IMR-90 (cell line): ENCODE measurements at regions not wholly inside any gene's neighbourhood (a gene's known extent, or its start where the extent isn't known, plus 50 kb on each side); places are given as distances from the start of the nearest gene placed in this dataset.

Source experiments
- ATAC-seq: fragments of 200-7000 bp; cut with Tn5 transposase; 2 replicates; pipeline ENCODE4 v1.9.1; 2020; ENCODE audit warnings: low read depth, mild to moderate bottlenecking, moderate library complexity
- BruUV-seq: library from RNA; stranded (reverse); fragments of 400-500 nt; replicated peaks from 2 replicates; lab custom pipeline; 2021; lab: Mats Ljungman, UMichigan
- CTCF ChIA-PET: fragments of 300-600 bp; formaldehyde crosslinking; extraction: SDS; loops from one replicate; lab custom pipeline; 2021; ENCODE audit warnings: antibody characterized with exemption; lab: Yijun Ruan, JAX
- POLR2A ChIA-PET: fragments of 300-600 bp; sonication (Branson Sonifier 250); formaldehyde crosslinking; loops from one replicate; lab custom pipeline; 2022; ENCODE audit warnings: antibody characterized with exemption; ENCODE audit not compliant: unreplicated experiment; lab: Charles Lee
- DNase-seq: peaks from one replicate; pipeline ENCODE4 v3.0.0; 2013
- H2AFZ ChIP-seq: replicated peaks from 2 replicates; pipeline ENCODE3; 2013; ENCODE audit warnings: low read length, mild to moderate bottlenecking; ENCODE audit not compliant: poor library complexity
- H2AK5ac ChIP-seq: 2 replicates; pipeline ENCODE4 v1.6.1; 2013; ENCODE audit warnings: low read depth, low read length, inconsistent platforms
- H2AK9ac ChIP-seq: replicated peaks from 2 replicates; pipeline ENCODE3; 2013; ENCODE audit warnings: mild to moderate bottlenecking, low read depth, low read length, moderate library complexity; ENCODE audit not compliant: poor library complexity
- H2BK120ac ChIP-seq: 2 replicates; pipeline ENCODE4 v1.6.1; 2013; ENCODE audit warnings: low read depth, low read length, inconsistent platforms
- H2BK15ac ChIP-seq: 3 replicates; pipeline ENCODE4 v1.6.1; 2013; ENCODE audit warnings: low read depth, low read length, inconsistent platforms
- H2BK20ac ChIP-seq: 2 replicates; pipeline ENCODE4 v1.6.1; 2013; ENCODE audit warnings: low read depth, mild to moderate bottlenecking, inconsistent platforms, low read length, moderate library complexity
- H2BK5ac ChIP-seq: 2 replicates; pipeline ENCODE4 v1.6.1; 2013; ENCODE audit warnings: mild to moderate bottlenecking, low read depth, low read length, inconsistent platforms; ENCODE audit not compliant: poor library complexity, severe bottlenecking
- H3K14ac ChIP-seq: replicated peaks from 2 replicates; pipeline ENCODE4 v1.6.1; 2013; ENCODE audit warnings: low read depth, low read length, inconsistent platforms
- H3K18ac ChIP-seq: 2 replicates; pipeline ENCODE4 v1.6.1; 2013; ENCODE audit warnings: low read depth, low read length, control low read depth
- H3K23ac ChIP-seq: 2 replicates; pipeline ENCODE4 v1.6.1; 2013; ENCODE audit warnings: low read depth, low read length, inconsistent platforms
- H3K27ac ChIP-seq: 2 replicates; pipeline ENCODE4 v1.5.1; 2013; ENCODE audit warnings: mild to moderate bottlenecking, control low read depth, low read length; ENCODE audit not compliant: insufficient read depth
- H3K27me3 ChIP-seq: 2 replicates; pipeline ENCODE4 v1.6.1; 2013; ENCODE audit warnings: low read length; ENCODE audit not compliant: control insufficient read depth, insufficient read depth
- H3K36me3 ChIP-seq: 2 replicates; pipeline ENCODE4 v1.6.1; 2013; ENCODE audit warnings: low read length, mixed read lengths; ENCODE audit not compliant: control insufficient read depth, insufficient read depth
- H3K4ac ChIP-seq: 2 replicates; pipeline ENCODE4 v1.6.1; 2013; ENCODE audit warnings: low read depth, low read length, inconsistent platforms
- H3K4me1 ChIP-seq: 2 replicates; pipeline ENCODE4 v1.6.1; 2013; ENCODE audit warnings: low read length, mixed read lengths; ENCODE audit not compliant: control insufficient read depth, insufficient read depth
- H3K4me2 ChIP-seq: 2 replicates; pipeline ENCODE4 v1.6.1; 2013; ENCODE audit warnings: low read depth, mild to moderate bottlenecking, control low read depth, low read length, moderate library complexity
- H3K4me3 ChIP-seq: 2 replicates; pipeline ENCODE4 v1.5.1; 2013; ENCODE audit warnings: low read depth, mild to moderate bottlenecking, control low read depth, low read length, moderate library complexity; ENCODE audit not compliant: insufficient read depth
- H3K56ac ChIP-seq: 2 replicates; pipeline ENCODE4 v1.6.1; 2013; ENCODE audit warnings: low read length, inconsistent platforms; ENCODE audit not compliant: insufficient read depth; ENCODE audit errors: extremely low read depth
- H3K79me1 ChIP-seq, 2 experiments: 2 replicates each; pipeline ENCODE4 v1.6.1; 2013; ENCODE audit warnings: low read length in 2 of 2, inconsistent platforms in 1 of 2, low read depth in 1 of 2
- H3K9ac ChIP-seq: 2 replicates; pipeline ENCODE4 v1.6.1; 2013; ENCODE audit warnings: low read depth, low read length, control low read depth
- H3K9me1 ChIP-seq: 2 replicates; pipeline ENCODE4 v1.6.1; 2013; ENCODE audit warnings: low read length, inconsistent platforms; ENCODE audit not compliant: insufficient read depth
- H3K9me3 ChIP-seq: 2 replicates; pipeline ENCODE4 v1.6.1; 2013; ENCODE audit warnings: low read length; ENCODE audit not compliant: control insufficient read depth, insufficient read depth
- H4K20me1 ChIP-seq: 2 replicates; pipeline ENCODE4 v1.6.1; 2013; ENCODE audit warnings: low read length, inconsistent platforms; ENCODE audit not compliant: insufficient read depth
- H4K5ac ChIP-seq: 2 replicates; pipeline ENCODE4 v1.6.1; 2013; ENCODE audit warnings: mild to moderate bottlenecking, low read depth, low read length, control low read depth
- H4K8ac ChIP-seq, 2 experiments: 2 replicates each; pipeline ENCODE4 v1.6.1; 2013; ENCODE audit warnings: low read depth in 2 of 2, low read length in 2 of 2, control low read depth in 1 of 2, inconsistent platforms in 1 of 2
- H4K91ac ChIP-seq: 2 replicates; pipeline ENCODE4 v1.6.1; 2013; ENCODE audit warnings: low read depth, low read length, inconsistent platforms; ENCODE audit not compliant: insufficient read depth
- BHLHE40 ChIP-seq: fragments of 150-350 bp; IDR thresholded peaks from 2 replicates; pipeline ENCODE4 v1.6.1; 2016; ENCODE audit warnings: mild to moderate bottlenecking, low read depth, low read length
- CEBPB ChIP-seq: IDR thresholded peaks from 2 replicates; pipeline ENCODE4 v1.6.1; 2012; ENCODE audit warnings: low read depth, low read length, improper control_type of control experiment
- CHD1 ChIP-seq: IDR thresholded peaks from 2 replicates; pipeline ENCODE4 v1.6.1; 2012; ENCODE audit warnings: low read depth, low read length, improper control_type of control experiment
- ELK1 ChIP-seq: fragments of 150-350 bp; IDR thresholded peaks from 2 replicates; pipeline ENCODE4 v1.6.1; 2016; ENCODE audit warnings: low read depth, mild to moderate bottlenecking, low read length, moderate library complexity, borderline replicate concordance
- FOS ChIP-seq: fragments of 150-350 bp; IDR thresholded peaks from 2 replicates; pipeline ENCODE4 v1.6.1; 2016; ENCODE audit warnings: low read depth, low read length
- MAFK ChIP-seq: IDR thresholded peaks from 2 replicates; pipeline ENCODE4 v1.6.1; 2012; ENCODE audit warnings: low read depth, low read length, improper control_type of control experiment
- MAZ ChIP-seq: IDR thresholded peaks from 2 replicates; pipeline ENCODE4 v1.6.1; 2012; ENCODE audit warnings: low read depth, mild to moderate bottlenecking, low read length, improper control_type of control experiment, moderate library complexity, borderline replicate concordance
- MXI1 ChIP-seq: IDR thresholded peaks from 2 replicates; pipeline ENCODE4 v1.6.1; 2012; ENCODE audit warnings: low read depth, mild to moderate bottlenecking, low read length, moderate library complexity, borderline replicate concordance
- NFE2L2 ChIP-seq: fragments of 150-350 bp; IDR thresholded peaks from 2 replicates; pipeline ENCODE4 v1.6.1; 2016; ENCODE audit warnings: low read depth, mild to moderate bottlenecking, low read length
- POLR2A ChIP-seq: IDR thresholded peaks from 2 replicates; pipeline ENCODE4 v1.6.1; 2012; ENCODE audit warnings: mild to moderate bottlenecking, low read depth, low read length
- RAD21 ChIP-seq: IDR thresholded peaks from 2 replicates; pipeline ENCODE4 v1.6.1; 2012; ENCODE audit warnings: low read length, improper control_type of control experiment
- RCOR1 ChIP-seq: IDR thresholded peaks from 2 replicates; pipeline ENCODE4 v1.6.1; 2012; ENCODE audit warnings: mild to moderate bottlenecking, low read length, improper control_type of control experiment; ENCODE audit not compliant: insufficient replicate concordance
- RFX5 ChIP-seq: IDR thresholded peaks from 2 replicates; pipeline ENCODE4 v1.8.0; 2012; ENCODE audit warnings: low read depth, mild to moderate bottlenecking, low read length, moderate library complexity
- SMC3 ChIP-seq: fragments of 150-350 bp; IDR thresholded peaks from 2 replicates; pipeline ENCODE4 v1.6.1; 2016; ENCODE audit warnings: low read depth, mild to moderate bottlenecking, antibody characterized with exemption, low read length, moderate library complexity
- WGBS, 2 experiments: methylation state at CpG; one replicate each; pipeline versions ENCODE4 v1.1.5 to v1.1.7; 2013; ENCODE audit warnings: missing lambda C conversion rate in 2 of 2; ENCODE audit not compliant: insufficient read length in 1 of 2; ENCODE audit errors: extremely low coverage in 2 of 2; 5-methylcytosine and 5-hydroxymethylcytosine counted together
- dilution Hi-C: fragments of 300-500 bp; cut with HindIII; formaldehyde crosslinking; loops from one replicate; pipeline ENCODE4 v1.14.3; 2018; ENCODE audit warnings: low sequenced_read_pairs; ENCODE audit not compliant: unreplicated experiment
- in situ Hi-C: fragments of 300-500 bp; cut with MboI; formaldehyde crosslinking; loops from 3 replicates; pipeline ENCODE4 v1.14.3; 2019; ENCODE audit warnings: low sequenced_read_pairs, inconsistent platforms, mixed read lengths
- intact Hi-C: fragments of 100-400 bp; cut with micrococcal nuclease; formaldehyde crosslinking; loops from 2 replicates; pipeline ENCODE4 v1.10.0; 2022
- TF ChIP-seq, protein P1 (sequence below): fragments of 150-350 bp; IDR thresholded peaks from 2 replicates; pipeline ENCODE4 v1.6.1; 2017; ENCODE audit warnings: mild to moderate bottlenecking, antibody characterized with exemption, low read length, low read depth
- TF ChIP-seq, protein P2 (sequence below): conservative IDR thresholded peaks from 2 replicates; pipeline ENCODE4 v1.5.1; 2012; ENCODE audit warnings: mild to moderate bottlenecking, low read depth, low read length, improper control_type of control experiment

DNA sequence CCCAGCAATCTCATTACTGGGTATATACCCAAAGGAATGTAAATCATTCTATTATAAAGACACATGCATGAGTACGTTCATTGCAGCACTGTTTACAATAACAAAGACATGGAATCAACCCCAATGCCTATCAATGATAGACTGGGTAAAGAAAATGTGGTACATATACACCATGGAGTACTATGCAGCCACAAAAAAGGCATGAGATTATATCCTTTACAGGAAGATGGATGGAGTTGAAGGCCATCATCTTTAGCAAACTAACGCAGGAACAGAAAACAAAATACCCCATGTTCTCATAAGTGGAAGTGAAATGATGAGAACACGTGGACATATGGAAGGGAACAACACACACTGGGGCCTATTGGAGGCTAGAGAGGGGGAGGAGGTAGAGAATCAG lies 115.7 kb downstream of the NUS1 start:
- Histone ChIP-seq H3K9me1 (no peaks in the 10 kb centered on the region), H3K4me1 (no peaks in the 10 kb centered on the region), H3K27me3 (no peaks in the 10 kb centered on the region), H3K9me3 (no peaks in the 10 kb centered on the region), H3K14ac (no peak overlapping the region), H3K9ac (no peak overlapping the region), H3K4me2 (no peak overlapping the region), H3K4me3 (no peak overlapping the region), H2AFZ (no peak overlapping the region), H2AK9ac (no peak overlapping the region), H3K79me1 (no peaks in the 10 kb centered on the region), H4K5ac (no peak overlapping the region), H4K20me1 (no peaks in the 10 kb centered on the region), H3K56ac (no peak overlapping the region), H4K8ac (no peak overlapping the region), H2BK120ac (no peak overlapping the region), H2BK15ac (no peak overlapping the region), H3K36me3 (no peaks in the 10 kb centered on the region), H3K23ac (no peak overlapping the region), H2BK20ac (no peak overlapping the region), H3K4ac (no peak overlapping the region), H3K18ac (no peak overlapping the region), H2AK5ac (no peak overlapping the region), H4K91ac (no peak overlapping the region), H3K27ac (no peak overlapping the region), H2BK5ac (no peak overlapping the region)
- TF ChIP-seq POLR2A (no peak), RAD21 (no peak), BHLHE40 (no peak), SMC3 (no peak), MXI1 (no peak), CEBPB (no peak), MAFK (no peak), NFE2L2 (no peak), ELK1 (no peak), RFX5 (no peak), CHD1 (no peak), RCOR1 (no peak), MAZ (no peak), FOS (no peak)
- TF ChIP-seq, protein P1, sequence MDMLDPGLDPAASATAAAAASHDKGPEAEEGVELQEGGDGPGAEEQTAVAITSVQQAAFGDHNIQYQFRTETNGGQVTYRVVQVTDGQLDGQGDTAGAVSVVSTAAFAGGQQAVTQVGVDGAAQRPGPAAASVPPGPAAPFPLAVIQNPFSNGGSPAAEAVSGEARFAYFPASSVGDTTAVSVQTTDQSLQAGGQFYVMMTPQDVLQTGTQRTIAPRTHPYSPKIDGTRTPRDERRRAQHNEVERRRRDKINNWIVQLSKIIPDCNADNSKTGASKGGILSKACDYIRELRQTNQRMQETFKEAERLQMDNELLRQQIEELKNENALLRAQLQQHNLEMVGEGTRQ, result no peak
- TF ChIP-seq, protein P2, sequence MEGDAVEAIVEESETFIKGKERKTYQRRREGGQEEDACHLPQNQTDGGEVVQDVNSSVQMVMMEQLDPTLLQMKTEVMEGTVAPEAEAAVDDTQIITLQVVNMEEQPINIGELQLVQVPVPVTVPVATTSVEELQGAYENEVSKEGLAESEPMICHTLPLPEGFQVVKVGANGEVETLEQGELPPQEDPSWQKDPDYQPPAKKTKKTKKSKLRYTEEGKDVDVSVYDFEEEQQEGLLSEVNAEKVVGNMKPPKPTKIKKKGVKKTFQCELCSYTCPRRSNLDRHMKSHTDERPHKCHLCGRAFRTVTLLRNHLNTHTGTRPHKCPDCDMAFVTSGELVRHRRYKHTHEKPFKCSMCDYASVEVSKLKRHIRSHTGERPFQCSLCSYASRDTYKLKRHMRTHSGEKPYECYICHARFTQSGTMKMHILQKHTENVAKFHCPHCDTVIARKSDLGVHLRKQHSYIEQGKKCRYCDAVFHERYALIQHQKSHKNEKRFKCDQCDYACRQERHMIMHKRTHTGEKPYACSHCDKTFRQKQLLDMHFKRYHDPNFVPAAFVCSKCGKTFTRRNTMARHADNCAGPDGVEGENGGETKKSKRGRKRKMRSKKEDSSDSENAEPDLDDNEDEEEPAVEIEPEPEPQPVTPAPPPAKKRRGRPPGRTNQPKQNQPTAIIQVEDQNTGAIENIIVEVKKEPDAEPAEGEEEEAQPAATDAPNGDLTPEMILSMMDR, result no peak
- in situ Hi-C loops (no loop called here), dilution Hi-C loops (no loop called here), intact Hi-C loops (no loop called here)
- ChIA-PET POLR2A (no interaction called here), CTCF (no interaction called here)
- WGBS, 2 experiments, result no CpG with 5 or more reads among the region's 3 CpGs
- ATAC-seq, result no peak
- no TSS peak for BruUV-seq
- DNase-seq, result no peak
